ENCODE measurements at regions not wholly inside any gene's neighbourhood (a gene's known extent, or its start where the extent isn't known, plus 50 kb on each side); places are given as distances from the start of the nearest gene placed in this dataset.

DNA sequence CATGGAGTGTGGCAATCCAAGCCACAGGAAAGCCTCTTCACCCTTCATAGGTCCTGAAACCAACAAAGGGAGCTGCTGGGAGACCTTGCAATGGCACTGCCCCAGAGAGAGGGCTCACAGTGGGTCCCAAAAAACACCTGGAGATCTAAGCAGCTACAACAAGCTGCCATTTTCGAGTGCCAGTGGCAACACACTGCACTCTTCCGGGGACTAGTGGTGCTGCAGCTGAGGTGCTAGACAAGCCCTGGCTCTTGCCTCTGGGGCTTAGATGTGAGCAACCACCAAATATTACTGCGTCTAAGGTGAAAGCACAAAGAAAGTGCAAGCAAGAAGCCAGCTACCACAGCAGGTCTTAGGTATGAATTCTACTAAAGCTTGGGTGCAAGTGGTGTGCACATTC, 192.9 kb downstream of the NOL4 start:
- Histone ChIP-seq H3K4me1 (replicated peaks; ENCODE audit: insufficient read depth) (no peaks in the 10 kb centered on the region), H3F3A (ENCODE audit: insufficient read depth, low read depth) (no peaks in the 10 kb centered on the region), H3K9me3 (ENCODE audit: insufficient read depth, low read depth) (no peaks in the 10 kb centered on the region), H3K27me3 (ENCODE audit: insufficient read depth, low read depth) (no peaks in the 10 kb centered on the region), H2AFZ (no peak overlapping the region), H3K27ac (no peak overlapping the region), H4K20me1 (ENCODE audit: insufficient read depth) (no peaks in the 10 kb centered on the region), H3K4me2 (no peak overlapping the region), H3K36me3 (ENCODE audit: low read depth) (no peaks in the 10 kb centered on the region), H3K4me3 (no peak overlapping the region), H3K79me2 (ENCODE audit: low read depth) (no peaks in the 10 kb centered on the region), H3K9me2 (ENCODE audit: insufficient read depth) (no peaks in the 10 kb centered on the region)
- ChIA-PET CTCF (no interaction called here), POLR2A (ENCODE audit: unreplicated experiment) (no interaction called here)
- TF ChIP-seq EZH2 (IDR thresholded peaks at IDR 0.05; ENCODE audit: low read depth) (no peak), CTCF (conservative IDR thresholded peaks at IDR 0.05) (no peak)
- DNase-seq = no peak
- intact Hi-C loops (cut with micrococcal nuclease; ENCODE audit: unreplicated experiment) = no loop called here
- BruUV-seq (replicated peaks) = no TSS peak

DNA sequence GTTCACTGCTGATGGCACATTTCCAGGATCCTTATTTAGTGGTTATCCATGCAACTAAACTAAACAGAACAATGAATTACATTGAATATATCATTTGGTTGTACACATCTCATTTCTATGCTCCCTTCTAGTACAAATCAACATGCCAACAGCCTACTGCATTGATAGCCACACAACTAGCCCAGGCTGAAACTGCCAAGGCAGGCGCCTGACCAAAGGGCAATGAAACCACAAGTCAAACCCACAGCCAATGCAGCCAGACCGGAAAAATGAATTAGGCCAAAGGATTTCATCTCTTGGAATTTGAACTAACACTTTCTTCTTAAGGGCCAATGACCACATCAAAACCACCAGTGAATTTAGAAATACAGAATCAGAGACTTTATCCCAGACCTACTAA, 196.4 kb downstream of the NOL4 start:
- H3K9me3 ChIP-seq (ENCODE audit: insufficient read depth, low read depth) = no peaks in the 10 kb centered on the region
- no peaks in the 10 kb centered on the region for H3K27me3 ChIP-seq (ENCODE audit: insufficient read depth, low read depth)
- no peak overlapping the region for H3K4me2 ChIP-seq
- no peaks in the 10 kb centered on the region for H3K36me3 ChIP-seq (ENCODE audit: low read depth)
- H3K9me2 ChIP-seq (ENCODE audit: insufficient read depth) = no peaks in the 10 kb centered on the region
- ChIA-PET POLR2A (ENCODE audit: unreplicated experiment) (no interaction called here), CTCF (no interaction called here)
- TF ChIP-seq EZH2 (IDR thresholded peaks at IDR 0.05; ENCODE audit: low read depth) (no peak), CTCF (conservative IDR thresholded peaks at IDR 0.05) (no peak)
- H3K27ac ChIP-seq = no peak overlapping the region
- no peaks in the 10 kb centered on the region for H3K4me1 ChIP-seq (replicated peaks; ENCODE audit: insufficient read depth)
- no TSS peak for BruUV-seq (replicated peaks)
- no peaks in the 10 kb centered on the region for H3K79me2 ChIP-seq (ENCODE audit: low read depth)
- intact Hi-C loops (cut with micrococcal nuclease; ENCODE audit: unreplicated experiment) = no loop called here
- no peaks in the 10 kb centered on the region for H3F3A ChIP-seq (ENCODE audit: insufficient read depth, low read depth)
- no peaks in the 10 kb centered on the region for H4K20me1 ChIP-seq (ENCODE audit: insufficient read depth)
- no peak overlapping the region for H2AFZ ChIP-seq
- no peak overlapping the region for H3K4me3 ChIP-seq
- no peak for DNase-seq

GRCh38 chr18:34025191-34025801, 199.4 kb downstream of the NOL4 start:
- intact Hi-C loops (cut with micrococcal nuclease; ENCODE audit: unreplicated experiment) = no loop called here

More at GRCh38 chr18:34025191-34025801, 199.4 kb downstream of the NOL4 start:
- Histone ChIP-seq H3K9me3 (ENCODE audit: insufficient read depth, low read depth) (no peaks in the 10 kb centered on the region), H3K4me2 (no peak overlapping the region), H3K27me3 (ENCODE audit: insufficient read depth, low read depth) (no peaks in the 10 kb centered on the region), H3K4me1 (replicated peaks; ENCODE audit: insufficient read depth) (no peaks in the 10 kb centered on the region), H3K27ac (no peak overlapping the region), H3K79me2 (ENCODE audit: low read depth) (no peaks in the 10 kb centered on the region), H4K20me1 (ENCODE audit: insufficient read depth) (no peaks in the 10 kb centered on the region), H3K36me3 (ENCODE audit: low read depth) (no peaks in the 10 kb centered on the region), H3K4me3 (no peak overlapping the region), H3F3A (ENCODE audit: insufficient read depth, low read depth) (no peaks in the 10 kb centered on the region), H2AFZ (no peak overlapping the region), H3K9me2 (ENCODE audit: insufficient read depth) (no peaks in the 10 kb centered on the region)
- CTCF ChIA-PET = no interaction called here
- TF ChIP-seq CTCF (conservative IDR thresholded peaks at IDR 0.05) (no peak), EZH2 (IDR thresholded peaks at IDR 0.05; ENCODE audit: low read depth) (no peak)
- no TSS peak for BruUV-seq (replicated peaks)
- POLR2A ChIA-PET (ENCODE audit: unreplicated experiment) = no interaction called here
- no peak for DNase-seq

Measured in PC-9 (cell line).